Ascending aorta (tissue), 2 donors: ENCODE measurements at regions not wholly inside any gene's neighbourhood (a gene's known extent, or its start where the extent isn't known, plus 50 kb on each side); places are given as distances from the start of the nearest gene placed in this dataset.

Experiments
- DNase-seq, 2 donors: peaks; one replicate each; pipeline ENCODE4 v3.0.0-alpha.2; 2019; ENCODE audit warnings: low spot score in 2 of 2
- H3K27ac ChIP-seq, 2 donors: fragments of 200-600 bp; sonication (generic); one replicate each; pipeline ENCODE4 v1.5.1; 2016 to 2017; ENCODE audit warnings: mild to moderate bottlenecking in 1 of 2
- H3K27me3 ChIP-seq: fragments of 200-600 bp; sonication (generic); one replicate; pipeline ENCODE4 v1.5.1; 2017
- H3K36me3 ChIP-seq, 2 donors: fragments of 200-600 bp; sonication (generic); one replicate each; pipeline ENCODE4 v1.5.1; 2016
- H3K4me1 ChIP-seq, 2 donors: fragments of 200-600 bp; sonication (generic); one replicate each; pipeline ENCODE4 v1.5.1; 2016 to 2017; ENCODE audit warnings: mild to moderate bottlenecking in 1 of 2
- H3K4me3 ChIP-seq, 2 donors: fragments of 200-600 bp; sonication (generic); one replicate each; pipeline ENCODE4 v1.5.1; 2016 to 2017; ENCODE audit warnings: mild to moderate bottlenecking in 1 of 2
- H3K9me3 ChIP-seq, 2 donors: fragments of 200-600 bp; sonication (generic); one replicate each; pipeline ENCODE4 v1.5.1; 2016
- CTCF ChIP-seq, 3 experiments: fragments of 200-600 bp in 2 of 3; fragments of 450-650 bp in 1 of 3; sonication (generic) in 2 of 3; IDR thresholded peaks; one replicate each; pipeline ENCODE4 v1.5.1; 2016 to 2019; ENCODE audit warnings: antibody characterized with exemption in 3 of 3, mild to moderate bottlenecking in 1 of 3, moderate library complexity in 1 of 3
- intact Hi-C: fragments of 100-400 bp; cut with DNase I; formaldehyde crosslinking; loops from one replicate; pipeline ENCODE4 v1.15.1; 2023

- intact Hi-C loops: no loop called here
- DNase-seq: no peak
- Histone ChIP-seq H3K4me3 (no peak overlapping the region), H3K9me3 (no peaks in the 10 kb centered on the region), H3K36me3 (no peaks in the 10 kb centered on the region), H3K27me3 (no peaks in the 10 kb centered on the region), H3K4me1 (no peaks in the 10 kb centered on the region), H3K27ac (no peak overlapping the region)
- no peak for TF ChIP-seq CTCF (IDR thresholded peaks at IDR 0.05)
Measured at GRCh38 chr5:74139589-74139988, 500.9 kb downstream of the ENC1 start.

GRCh38 chr5:74138721-74139120 lies 501.8 kb downstream of the ENC1 start:
- H3K4me3 ChIP-seq: no peak overlapping the region
- no peak for TF ChIP-seq CTCF (IDR thresholded peaks at IDR 0.05)
- H3K36me3 ChIP-seq: no peaks in the 10 kb centered on the region
- intact Hi-C loops: no loop called here
- H3K27me3 ChIP-seq: no peaks in the 10 kb centered on the region
- H3K27ac ChIP-seq: no peak overlapping the region
- H3K4me1 ChIP-seq: no peaks in the 10 kb centered on the region
- no peaks in the 10 kb centered on the region for H3K9me3 ChIP-seq
- DNase-seq: no peak

- no peak for DNase-seq
- no peaks in the 10 kb centered on the region for H3K9me3 ChIP-seq
- H3K36me3 ChIP-seq: no peaks in the 10 kb centered on the region
- TF ChIP-seq CTCF (IDR thresholded peaks at IDR 0.05): no peak
- no peak overlapping the region for H3K27ac ChIP-seq
- no peaks in the 10 kb centered on the region for H3K4me1 ChIP-seq
- H3K27me3 ChIP-seq: no peaks in the 10 kb centered on the region
- H3K4me3 ChIP-seq: no peak overlapping the region
- intact Hi-C loops: no loop called here
Measured at GRCh38 chr5:74136276-74136825, 504.2 kb downstream of the ENC1 start.

- TF ChIP-seq CTCF (IDR thresholded peaks at IDR 0.05): no peak
- no peaks in the 10 kb centered on the region for H3K36me3 ChIP-seq
- no peaks in the 10 kb centered on the region for H3K9me3 ChIP-seq
- no peak overlapping the region for H3K4me3 ChIP-seq
- DNase-seq: no peak
- H3K4me1 ChIP-seq: no peaks in the 10 kb centered on the region
- no peak overlapping the region for H3K27ac ChIP-seq
- H3K27me3 ChIP-seq: no peaks in the 10 kb centered on the region
- intact Hi-C loops: no loop called here
Measured at GRCh38 chr5:74135033-74135432, 505.5 kb downstream of the ENC1 start.

GRCh38 chr5:74132485-74132884 lies 506.5 kb downstream of the ARHGEF28 start:
- DNase-seq: no peak
- no peaks in the 10 kb centered on the region for H3K9me3 ChIP-seq
- no peak overlapping the region for H3K4me3 ChIP-seq
- intact Hi-C loops: no loop called here
- H3K27ac ChIP-seq: no peak overlapping the region
- H3K36me3 ChIP-seq: no peaks in the 10 kb centered on the region
- H3K4me1 ChIP-seq: no peaks in the 10 kb centered on the region
- no peak for TF ChIP-seq CTCF (IDR thresholded peaks at IDR 0.05)
- H3K27me3 ChIP-seq: no peaks in the 10 kb centered on the region

GRCh38 chr5:74131250-74131649 lies 505.3 kb downstream of the ARHGEF28 start:
- Histone ChIP-seq H3K36me3 (no peaks in the 10 kb centered on the region), H3K27me3 (no peaks in the 10 kb centered on the region), H3K27ac (no peak overlapping the region), H3K4me3 (no peak overlapping the region), H3K9me3 (no peaks in the 10 kb centered on the region), H3K4me1 (no peaks in the 10 kb centered on the region)
- TF ChIP-seq CTCF (IDR thresholded peaks at IDR 0.05): no peak
- no peak for DNase-seq
- intact Hi-C loops: no loop called here
